ENCODE measurements at regions not wholly inside any gene's neighbourhood (a gene's known extent, or its start where the extent isn't known, plus 50 kb on each side); places are given as distances from the start of the nearest gene placed in this dataset.

DNA sequence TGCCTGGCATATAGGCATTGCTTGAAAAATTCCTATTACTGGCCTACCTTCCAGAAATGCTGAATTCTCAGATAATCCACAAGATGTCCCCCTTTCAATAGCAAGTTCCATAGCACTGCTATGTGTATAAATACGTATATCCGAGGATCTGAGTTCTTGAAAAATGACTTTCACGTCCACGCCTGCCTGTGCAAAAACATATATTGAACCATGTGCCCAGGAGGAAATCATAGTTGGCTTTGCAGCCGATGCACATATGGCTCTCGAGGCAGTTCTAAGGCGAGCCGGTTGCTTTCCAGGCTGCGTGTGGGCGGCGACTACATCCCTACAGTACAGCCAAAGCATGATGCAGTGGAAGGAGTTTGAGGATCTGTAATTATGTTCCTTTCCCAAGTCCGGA lies 55.4 kb upstream of the ESX1 start:
- H4K20me1 ChIP-seq (ENCODE audit: control insufficient read depth, insufficient read depth, low read depth, low read length) = no peaks in the 10 kb centered on the region
- no peaks in the 10 kb centered on the region for H3K4me1 ChIP-seq (ENCODE audit: control insufficient read depth, low read length)
- H3F3A ChIP-seq (ENCODE audit: control insufficient read depth, insufficient read depth) = no peaks in the 10 kb centered on the region
- no peak for TF ChIP-seq EZH2phosphoT487 (IDR thresholded peaks at IDR 0.05; ENCODE audit: borderline replicate concordance, low read length)
- TF ChIP-seq, protein P1, sequence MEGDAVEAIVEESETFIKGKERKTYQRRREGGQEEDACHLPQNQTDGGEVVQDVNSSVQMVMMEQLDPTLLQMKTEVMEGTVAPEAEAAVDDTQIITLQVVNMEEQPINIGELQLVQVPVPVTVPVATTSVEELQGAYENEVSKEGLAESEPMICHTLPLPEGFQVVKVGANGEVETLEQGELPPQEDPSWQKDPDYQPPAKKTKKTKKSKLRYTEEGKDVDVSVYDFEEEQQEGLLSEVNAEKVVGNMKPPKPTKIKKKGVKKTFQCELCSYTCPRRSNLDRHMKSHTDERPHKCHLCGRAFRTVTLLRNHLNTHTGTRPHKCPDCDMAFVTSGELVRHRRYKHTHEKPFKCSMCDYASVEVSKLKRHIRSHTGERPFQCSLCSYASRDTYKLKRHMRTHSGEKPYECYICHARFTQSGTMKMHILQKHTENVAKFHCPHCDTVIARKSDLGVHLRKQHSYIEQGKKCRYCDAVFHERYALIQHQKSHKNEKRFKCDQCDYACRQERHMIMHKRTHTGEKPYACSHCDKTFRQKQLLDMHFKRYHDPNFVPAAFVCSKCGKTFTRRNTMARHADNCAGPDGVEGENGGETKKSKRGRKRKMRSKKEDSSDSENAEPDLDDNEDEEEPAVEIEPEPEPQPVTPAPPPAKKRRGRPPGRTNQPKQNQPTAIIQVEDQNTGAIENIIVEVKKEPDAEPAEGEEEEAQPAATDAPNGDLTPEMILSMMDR (IDR thresholded peaks at IDR 0.05; ENCODE audit: low read depth, low read length, poor library complexity, severe bottlenecking) = peak; percentile 19
- H3K27ac ChIP-seq (ENCODE audit: low read depth, low read length) = no peak overlapping the region
- H3K36me3 ChIP-seq (ENCODE audit: control insufficient read depth, low read length) = no peaks in the 10 kb centered on the region
- H3K9me3 ChIP-seq (ENCODE audit: control insufficient read depth, insufficient read depth, low read length) = no peaks in the 10 kb centered on the region
- no peaks in the 10 kb centered on the region for H3K9me2 ChIP-seq (replicated peaks; ENCODE audit: control insufficient read depth, low read length)
- H3K4me3 ChIP-seq (ENCODE audit: low read length) = no peak overlapping the region
- no peak overlapping the region for H3K4me2 ChIP-seq (ENCODE audit: low read length)
- no peaks in the 10 kb centered on the region for H3K79me2 ChIP-seq (ENCODE audit: control insufficient read depth, low read length)
- H3K27me3 ChIP-seq (ENCODE audit: control insufficient read depth, low read length) = no peaks in the 10 kb centered on the region

DNA sequence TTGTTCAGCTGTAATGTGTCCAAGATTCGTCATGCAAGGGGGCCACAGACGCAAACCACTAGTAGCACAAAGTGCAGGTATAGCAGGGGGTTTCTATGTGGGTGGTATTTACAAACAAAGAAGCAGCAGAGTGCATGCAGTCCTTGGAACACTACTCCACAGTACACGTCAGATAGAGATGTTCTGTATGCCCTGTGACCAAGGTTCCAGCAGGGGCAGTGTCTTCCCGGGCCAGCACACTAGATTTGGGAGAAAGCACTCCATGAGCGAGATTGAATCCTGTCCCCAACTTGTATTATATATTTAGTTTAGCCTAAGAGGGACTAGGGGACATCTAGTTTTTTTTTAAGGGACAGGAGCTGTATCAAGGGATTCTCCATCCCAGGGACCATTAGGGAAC lies 54.4 kb upstream of the ESX1 start:
- Histone ChIP-seq H3K36me3 (ENCODE audit: control insufficient read depth, low read length) (no peaks in the 10 kb centered on the region), H3K9me2 (replicated peaks; ENCODE audit: control insufficient read depth, low read length) (no peaks in the 10 kb centered on the region), H3K4me2 (ENCODE audit: low read length) (no peak overlapping the region), H3F3A (ENCODE audit: control insufficient read depth, insufficient read depth) (no peaks in the 10 kb centered on the region), H4K20me1 (ENCODE audit: control insufficient read depth, insufficient read depth, low read depth, low read length) (no peaks in the 10 kb centered on the region), H3K4me1 (ENCODE audit: control insufficient read depth, low read length) (no peaks in the 10 kb centered on the region), H3K4me3 (ENCODE audit: low read length) (no peak overlapping the region), H3K9me3 (ENCODE audit: control insufficient read depth, insufficient read depth, low read length) (no peaks in the 10 kb centered on the region), H3K27ac (ENCODE audit: low read depth, low read length) (no peak overlapping the region), H3K27me3 (ENCODE audit: control insufficient read depth, low read length) (no peaks in the 10 kb centered on the region), H3K79me2 (ENCODE audit: control insufficient read depth, low read length) (no peaks in the 10 kb centered on the region)
- TF ChIP-seq EZH2phosphoT487 (IDR thresholded peaks at IDR 0.05; ENCODE audit: borderline replicate concordance, low read length) = no peak
- TF ChIP-seq, protein P1 (IDR thresholded peaks at IDR 0.05; ENCODE audit: low read depth, low read length, poor library complexity, severe bottlenecking) = no peak

- Histone ChIP-seq H3K9me2 (replicated peaks; ENCODE audit: control insufficient read depth, low read length) (no peaks in the 10 kb centered on the region), H3K4me3 (ENCODE audit: low read length) (no peak overlapping the region), H3K4me1 (ENCODE audit: control insufficient read depth, low read length) (no peaks in the 10 kb centered on the region), H3K36me3 (ENCODE audit: control insufficient read depth, low read length) (no peaks in the 10 kb centered on the region), H3F3A (ENCODE audit: control insufficient read depth, insufficient read depth) (no peaks in the 10 kb centered on the region), H3K27me3 (ENCODE audit: control insufficient read depth, low read length) (no peaks in the 10 kb centered on the region), H3K27ac (ENCODE audit: low read depth, low read length) (no peak overlapping the region), H3K4me2 (ENCODE audit: low read length) (no peak overlapping the region), H3K9me3 (ENCODE audit: control insufficient read depth, insufficient read depth, low read length) (no peaks in the 10 kb centered on the region), H4K20me1 (ENCODE audit: control insufficient read depth, insufficient read depth, low read depth, low read length) (no peaks in the 10 kb centered on the region), H3K79me2 (ENCODE audit: control insufficient read depth, low read length) (no peaks in the 10 kb centered on the region)
- TF ChIP-seq EZH2phosphoT487 (IDR thresholded peaks at IDR 0.05; ENCODE audit: borderline replicate concordance, low read length) = no peak
- TF ChIP-seq, protein P1 (IDR thresholded peaks at IDR 0.05; ENCODE audit: low read depth, low read length, poor library complexity, severe bottlenecking) = no peak
Measured at GRCh38 chrX:104307341-104307740, 52.6 kb upstream of the ESX1 start.

- no peaks in the 10 kb centered on the region for H3K27me3 ChIP-seq (ENCODE audit: control insufficient read depth, low read length)
- H4K20me1 ChIP-seq (ENCODE audit: control insufficient read depth, insufficient read depth, low read depth, low read length) = no peaks in the 10 kb centered on the region
- TF ChIP-seq EZH2phosphoT487 (IDR thresholded peaks at IDR 0.05; ENCODE audit: borderline replicate concordance, low read length) = no peak
- TF ChIP-seq, protein P1 (IDR thresholded peaks at IDR 0.05; ENCODE audit: low read depth, low read length, poor library complexity, severe bottlenecking) = no peak
Measured at GRCh38 chrX:104306180-104306579, 51.4 kb upstream of the ESX1 start.

More at GRCh38 chrX:104306180-104306579, 51.4 kb upstream of the ESX1 start:
- H3K36me3 ChIP-seq (ENCODE audit: control insufficient read depth, low read length) = no peaks in the 10 kb centered on the region
- no peak overlapping the region for H3K4me2 ChIP-seq (ENCODE audit: low read length)
- no peaks in the 10 kb centered on the region for H3K79me2 ChIP-seq (ENCODE audit: control insufficient read depth, low read length)
- no peaks in the 10 kb centered on the region for H3K4me1 ChIP-seq (ENCODE audit: control insufficient read depth, low read length)
- H3F3A ChIP-seq (ENCODE audit: control insufficient read depth, insufficient read depth) = no peaks in the 10 kb centered on the region
- no peak overlapping the region for H3K4me3 ChIP-seq (ENCODE audit: low read length)
- H3K27ac ChIP-seq (ENCODE audit: low read depth, low read length) = no peak overlapping the region
- H3K9me2 ChIP-seq (replicated peaks; ENCODE audit: control insufficient read depth, low read length) = no peaks in the 10 kb centered on the region
- no peaks in the 10 kb centered on the region for H3K9me3 ChIP-seq (ENCODE audit: control insufficient read depth, insufficient read depth, low read length)
